ENCODE measurements at regions not wholly inside any gene's neighbourhood (a gene's known extent, or its start where the extent isn't known, plus 50 kb on each side); places are given as distances from the start of the nearest gene placed in this dataset.
"Not testable (repeated sequence)": the region's sequence is repeated elsewhere in the genome, so short reads cannot be mapped to it uniquely, and the experiment has no call there.

- no peak for DNase-seq
These were observed 447.7 kb downstream of the SOX11 start for GRCh38 chr2:6139916-6140315.

- no peak for DNase-seq
These were observed 448.3 kb downstream of the SOX11 start for GRCh38 chr2:6140509-6140908.

- DNase-seq, result no peak
These were observed 451.6 kb downstream of the SOX11 start for GRCh38 chr2:6143812-6144211.

GRCh38 chr2:6147215-6147614 is 455.0 kb downstream of the SOX11 start:
- not testable (repeated sequence) for DNase-seq

GRCh38 chr2:6148882-6149281 is 456.7 kb downstream of the SOX11 start:
- DNase-seq, result no peak

- DNase-seq, result no peak
These were observed 467.4 kb downstream of the SOX11 start for GRCh38 chr2:6159606-6160005.

- DNase-seq, result no peak
These were observed 471.7 kb downstream of the SOX11 start for GRCh38 chr2:6163932-6164331.

- no peak for DNase-seq
These were observed 473.0 kb downstream of the SOX11 start for GRCh38 chr2:6164986-6165747.

- DNase-seq, result no peak
These were observed 475.5 kb downstream of the SOX11 start for GRCh38 chr2:6167592-6168138.

- DNase-seq, result no peak
These were observed 476.3 kb downstream of the SOX11 start for GRCh38 chr2:6168485-6168884.

GRCh38 chr2:6171294-6171693 is 479.1 kb downstream of the SOX11 start:
- DNase-seq, result no peak

- no peak for DNase-seq
These were observed 485.6 kb downstream of the SOX11 start for GRCh38 chr2:6177811-6178210.

GRCh38 chr2:6181525-6181924 is 489.3 kb downstream of the SOX11 start:
- DNase-seq, result peak; percentile 69

GRCh38 chr2:6181926-6182325 is 489.7 kb downstream of the SOX11 start:
- no peak for DNase-seq

GRCh38 chr2:6183226-6183625 is 491.0 kb downstream of the SOX11 start:
- no peak for DNase-seq

- no peak for DNase-seq
These were observed 492.5 kb downstream of the SOX11 start for GRCh38 chr2:6184532-6185292.

GRCh38 chr2:6186332-6187151 is 494.4 kb downstream of the SOX11 start:
- peak; percentile 21 for DNase-seq

GRCh38 chr2:6196449-6196848 is 504.3 kb downstream of the SOX11 start:
- no peak for DNase-seq

GRCh38 chr2:6198370-6198919 is 506.3 kb downstream of the SOX11 start:
- DNase-seq, result not testable (repeated sequence)

GRCh38 chr2:6202756-6203155 is 510.6 kb downstream of the SOX11 start:
- no peak for DNase-seq

GRCh38 chr2:6203291-6203959 is 511.2 kb downstream of the SOX11 start:
- no peak for DNase-seq

- DNase-seq, result no peak
These were observed 514.7 kb downstream of the SOX11 start for GRCh38 chr2:6206882-6207281.
